Pancreas (tissue), 10 donors: ENCODE measurements at regions not wholly inside any gene's neighbourhood (a gene's known extent, or its start where the extent isn't known, plus 50 kb on each side); places are given as distances from the start of the nearest gene placed in this dataset.

Source experiments
- ATAC-seq, 4 donors: fragments of 200-7000 bp; cut with Tn5 transposase; one replicate each; pipeline versions ENCODE4 v1.8.0 to v1.9.1; 2020; ENCODE audit warnings: mild to moderate bottlenecking in 4 of 4, moderate library complexity in 4 of 4
- DNase-seq, 6 donors: peaks; one replicate each; pipeline ENCODE4 v3.0.0-alpha.2; 2020
- FAIRE-seq: peaks from 2 replicates; lab custom pipeline; 2012; peaks lifted over from hg19 to GRCh38; lab: Jason Lieb, UNC
- H3K27ac ChIP-seq, 4 donors: fragments of 200-600 bp; sonication (generic); 1 replicate in 3 of 4; 2 replicates in 1 of 4; pipeline versions ENCODE4 v1.5.0 to v1.8.0; 2020
- H3K27me3 ChIP-seq, 4 donors: fragments of 200-600 bp; one replicate each; pipeline ENCODE4 v1.8.0; 2021
- H3K36me3 ChIP-seq, 3 donors: fragments of 200-600 bp; sonication (generic) in 1 of 3; one replicate each; pipeline versions ENCODE4 v1.5.0 to v1.8.0; 2020 to 2021
- H3K4me1 ChIP-seq, 3 donors: fragments of 200-600 bp; one replicate each; pipeline ENCODE4 v1.8.0; 2021
- H3K4me3 ChIP-seq, 4 donors: fragments of 200-600 bp; sonication (generic) in 2 of 4; one replicate each; pipeline versions ENCODE4 v1.5.0 to v1.8.0; 2020 to 2021
- H3K9me3 ChIP-seq, 4 donors: fragments of 200-600 bp; one replicate each; pipeline ENCODE4 v1.8.0; 2021
- WGBS, 2 donors: extraction: QIAGEN DNeasy Blood & Tissue Kit; methylation state at CpG; one replicate each; pipeline ENCODE4 v1.1.7; 2013; 5-methylcytosine and 5-hydroxymethylcytosine counted together
- intact Hi-C, 3 donors: fragments of 100-400 bp; cut with DNase I; formaldehyde crosslinking; loops; one replicate each; pipeline versions ENCODE4 v1.11.1 to v1.14.2; 2022
- TF ChIP-seq, protein P1 (sequence below), 4 donors: fragments of 200-600 bp; sonication (generic) in 3 of 4; IDR thresholded peaks; one replicate each; pipeline versions ENCODE4 v1.5.0 to v1.8.0; 2021; ENCODE audit warnings: antibody characterized with exemption in 4 of 4
- donor health status: healthy with polysubstance abuse.
- donor health status: DM: no; HTN: no; CAD: no; lungs with moderate emphysema.
- donor health status: DM: no; HTN: no; CAD: no.
- donor health status: control.
- donor health status: control.
- donor health status: Bipolar disorder and iron deficiency.
- donor health status: DM: yes; HTN: yes; CAD: no.
- donor health status: DM: no; HTN: no; CAD: no.
- donor health status: DM: no; HTN: no; CAD: no.
- donor health status: DM: yes; HTN: yes; CAD: no.

DNA sequence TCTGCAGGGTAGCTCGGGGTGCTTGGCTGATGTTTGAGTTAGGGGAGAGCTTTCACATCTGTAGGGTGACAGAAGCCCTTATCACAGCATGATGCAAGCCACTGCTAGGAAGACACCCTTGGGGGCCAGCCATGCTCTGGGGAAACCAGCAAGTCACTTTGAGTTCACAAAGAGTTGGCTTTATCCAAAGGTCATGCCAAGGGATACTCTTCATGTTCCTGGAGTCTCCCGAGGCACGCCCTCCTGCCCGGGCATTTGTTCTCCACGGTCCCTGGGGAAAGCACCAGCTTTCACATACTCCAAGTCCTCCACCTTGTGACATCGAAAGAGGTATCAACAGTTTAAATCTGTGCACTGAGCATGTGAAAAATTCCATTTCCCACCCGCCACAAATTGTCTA lies 227.7 kb downstream of the VAPA start:
- Histone ChIP-seq H3K36me3 (no peaks in the 10 kb centered on the region), H3K4me1 (peaks cover 6 to 16% (median 9%) of the 10 kb centered on the region in 3 donors), H3K27ac (peak overlapping the region; percentile 34 to 78 (median 62)), H3K9me3 (no peaks in the 10 kb centered on the region), H3K4me3 (no peak overlapping the region), H3K27me3 (no peaks in the 10 kb centered on the region)
- DNase-seq (no peak), ATAC-seq (peak in 3 of 4 donors; percentile 44 to 55 (median 55)), FAIRE-seq (no peak)
- intact Hi-C loops, result no loop called here
- TF ChIP-seq, protein P1, sequence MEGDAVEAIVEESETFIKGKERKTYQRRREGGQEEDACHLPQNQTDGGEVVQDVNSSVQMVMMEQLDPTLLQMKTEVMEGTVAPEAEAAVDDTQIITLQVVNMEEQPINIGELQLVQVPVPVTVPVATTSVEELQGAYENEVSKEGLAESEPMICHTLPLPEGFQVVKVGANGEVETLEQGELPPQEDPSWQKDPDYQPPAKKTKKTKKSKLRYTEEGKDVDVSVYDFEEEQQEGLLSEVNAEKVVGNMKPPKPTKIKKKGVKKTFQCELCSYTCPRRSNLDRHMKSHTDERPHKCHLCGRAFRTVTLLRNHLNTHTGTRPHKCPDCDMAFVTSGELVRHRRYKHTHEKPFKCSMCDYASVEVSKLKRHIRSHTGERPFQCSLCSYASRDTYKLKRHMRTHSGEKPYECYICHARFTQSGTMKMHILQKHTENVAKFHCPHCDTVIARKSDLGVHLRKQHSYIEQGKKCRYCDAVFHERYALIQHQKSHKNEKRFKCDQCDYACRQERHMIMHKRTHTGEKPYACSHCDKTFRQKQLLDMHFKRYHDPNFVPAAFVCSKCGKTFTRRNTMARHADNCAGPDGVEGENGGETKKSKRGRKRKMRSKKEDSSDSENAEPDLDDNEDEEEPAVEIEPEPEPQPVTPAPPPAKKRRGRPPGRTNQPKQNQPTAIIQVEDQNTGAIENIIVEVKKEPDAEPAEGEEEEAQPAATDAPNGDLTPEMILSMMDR (IDR thresholded peaks at IDR 0.05), result no peak
- 49 to 62% methylated on average over 7 of the region's 7 CpGs for WGBS, 2 donors

DNA sequence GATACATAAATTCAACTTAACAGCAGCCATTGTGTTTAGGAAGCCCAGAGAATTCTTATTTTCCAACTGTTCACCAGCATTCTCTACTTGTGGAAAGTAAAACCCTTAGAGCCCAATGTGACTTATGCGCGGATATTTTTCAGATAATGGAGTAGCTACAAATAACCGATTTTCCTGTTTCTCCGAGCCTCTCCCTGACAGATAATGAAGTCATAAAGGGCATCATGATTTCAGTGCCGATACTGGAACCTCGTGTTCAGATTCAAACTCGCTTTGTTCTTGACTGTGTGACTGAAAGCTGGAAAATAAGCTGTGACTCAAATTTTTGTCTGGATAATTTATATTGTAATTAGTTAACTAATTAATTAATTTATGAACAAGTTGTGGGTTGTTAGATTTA lies 228.2 kb downstream of the VAPA start:
- H3K4me3 ChIP-seq, result no peak overlapping the region
- ATAC-seq, result no peak
- no peaks in the 10 kb centered on the region for H3K36me3 ChIP-seq
- peaks cover 6 to 16% (median 9%) of the 10 kb centered on the region in 3 donors for H3K4me1 ChIP-seq
- WGBS, 2 donors, result 65 to 68% methylated on average over 7 of the region's 7 CpGs
- no peak for FAIRE-seq
- H3K27me3 ChIP-seq, result no peaks in the 10 kb centered on the region
- H3K9me3 ChIP-seq, result no peaks in the 10 kb centered on the region
- TF ChIP-seq, protein P1 (IDR thresholded peaks at IDR 0.05), result no peak
- intact Hi-C loops, result no loop called here
- no peak for DNase-seq
- H3K27ac ChIP-seq, result peak overlapping the region in 2 of 4 donors; percentile 70 to 78

DNA sequence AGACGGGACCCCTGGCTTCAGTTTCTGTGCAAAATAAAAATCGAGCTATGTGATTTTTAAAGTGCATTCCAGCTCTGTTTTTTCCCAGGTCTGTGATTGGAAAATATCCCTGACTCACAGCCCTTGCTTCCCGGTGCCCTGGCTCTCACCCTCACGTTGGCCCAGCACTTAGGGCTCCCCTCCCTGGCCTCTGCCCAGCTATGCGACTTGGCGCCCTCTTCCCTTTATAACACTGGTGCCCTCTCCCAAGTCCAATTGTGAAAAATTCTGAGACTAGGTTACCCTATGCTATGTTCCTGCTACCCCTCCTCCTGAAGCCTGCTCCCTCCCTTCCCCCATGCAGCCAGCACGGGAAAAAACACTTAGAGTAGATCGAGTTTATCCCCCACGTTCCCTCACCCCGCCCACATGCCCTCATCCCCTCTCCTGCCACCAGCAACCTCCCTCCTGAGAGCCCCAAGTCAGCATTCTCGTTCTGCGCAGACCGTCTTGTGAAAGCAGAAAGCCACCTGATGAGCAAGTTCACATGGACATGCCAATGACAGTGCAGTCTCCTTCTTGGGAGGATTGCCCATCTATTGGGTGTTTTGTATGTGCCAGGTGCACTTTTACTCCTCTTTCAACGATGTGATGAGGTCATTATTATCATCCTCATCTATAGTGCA lies 228.8 kb downstream of the VAPA start:
- intact Hi-C loops, result no loop called here
- H3K27me3 ChIP-seq, result no peaks in the 10 kb centered on the region
- H3K36me3 ChIP-seq, result no peaks in the 10 kb centered on the region
- peak overlapping the region in 2 of 4 donors; percentile 70 to 78 for H3K27ac ChIP-seq
- H3K4me3 ChIP-seq, result no peak overlapping the region
- TF ChIP-seq, protein P1 (IDR thresholded peaks at IDR 0.05), result no peak
- WGBS, 2 donors, result 57 to 59% methylated on average over 14 of the region's 14 CpGs
- no peak for FAIRE-seq
- peak in 2 of 6 donors; percentile 26 to 44 for DNase-seq
- H3K9me3 ChIP-seq, result no peaks in the 10 kb centered on the region
- peaks cover 6 to 16% (median 9%) of the 10 kb centered on the region in 3 donors for H3K4me1 ChIP-seq
- ATAC-seq, result peak; percentile 52 to 69 (median 61)

DNA sequence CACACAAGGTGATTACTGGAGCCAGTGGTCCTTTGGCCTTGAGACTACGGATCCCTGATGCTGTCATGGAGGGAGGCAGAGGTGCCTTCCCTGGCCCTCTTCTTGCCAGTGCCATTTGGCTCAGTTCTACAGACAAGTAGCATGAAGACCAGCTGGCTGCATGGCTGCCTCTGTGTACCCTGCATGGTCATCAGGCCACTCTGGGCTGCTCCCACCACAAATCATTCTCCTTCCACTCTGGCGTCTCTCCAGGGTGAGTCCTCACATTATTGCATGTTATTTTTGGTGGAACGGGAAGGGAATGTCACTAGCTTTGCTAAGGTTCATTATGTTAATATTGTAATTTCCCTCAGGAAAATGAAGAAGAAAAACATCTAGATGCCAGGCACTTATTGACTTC lies 229.8 kb downstream of the VAPA start:
- no peaks in the 10 kb centered on the region for H3K27me3 ChIP-seq
- H3K4me1 ChIP-seq, result peaks cover 6 to 16% (median 9%) of the 10 kb centered on the region in 3 donors
- FAIRE-seq, result no peak
- H3K36me3 ChIP-seq, result no peaks in the 10 kb centered on the region
- no peak for ATAC-seq
- intact Hi-C loops, result no loop called here
- H3K9me3 ChIP-seq, result no peaks in the 10 kb centered on the region
- no peak for DNase-seq
- WGBS, 2 donors, result 73 to 76% methylated on average over 3 of the region's 3 CpGs
- no peak overlapping the region for H3K4me3 ChIP-seq
- TF ChIP-seq, protein P1 (IDR thresholded peaks at IDR 0.05), result no peak
- no peak overlapping the region for H3K27ac ChIP-seq

DNA sequence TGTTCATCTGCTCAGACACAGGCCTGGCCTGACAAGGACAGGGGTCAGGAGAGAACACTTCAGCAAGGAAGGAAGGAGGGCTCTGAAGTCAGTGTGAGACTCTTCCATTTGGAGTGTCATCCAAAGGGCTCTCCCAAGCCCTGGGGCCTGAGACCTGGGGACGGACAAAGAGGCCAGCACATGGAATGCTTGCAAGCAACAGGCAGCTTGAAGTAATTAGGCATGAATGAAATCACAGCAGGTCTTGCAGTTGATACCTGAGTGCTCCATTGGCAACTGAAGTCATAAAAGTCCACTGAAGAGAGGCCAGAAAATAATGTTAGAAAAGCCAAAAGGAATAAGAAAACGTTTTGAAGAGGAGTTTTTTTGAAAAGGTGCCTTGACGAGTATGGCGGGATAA lies 231.7 kb downstream of the VAPA start:
- 72 to 79% methylated on average over 4 of the region's 4 CpGs for WGBS, 2 donors
- Histone ChIP-seq H3K9me3 (no peaks in the 10 kb centered on the region), H3K4me1 (peaks cover 6 to 15% (median 9%) of the 10 kb centered on the region in 3 donors), H3K36me3 (no peaks in the 10 kb centered on the region), H3K4me3 (no peak overlapping the region), H3K27ac (no peak overlapping the region), H3K27me3 (no peaks in the 10 kb centered on the region)
- TF ChIP-seq, protein P1 (IDR thresholded peaks at IDR 0.05), result no peak
- intact Hi-C loops, result no loop called here
- ATAC-seq (no peak), DNase-seq (no peak), FAIRE-seq (no peak)
